GM13976 (cell line): ENCODE measurements at regions not wholly inside any gene's neighbourhood (a gene's known extent, or its start where the extent isn't known, plus 50 kb on each side); places are given as distances from the start of the nearest gene placed in this dataset.

Experiments used
- DNase-seq: peaks from one replicate; pipeline ENCODE4 v3.0.0; 2012; ENCODE audit warnings: low spot score
- CTCF ChIP-seq: IDR thresholded peaks from 2 replicates; pipeline ENCODE4 v1.5.1; 2012; ENCODE audit warnings: borderline replicate concordance, mild to moderate bottlenecking; ENCODE audit not compliant: insufficient read depth; ENCODE audit errors: extremely low read depth, missing control alignments, control extremely low read depth
- in situ Hi-C: fragments of 300-500 bp; cut with MboI; formaldehyde crosslinking; loops from one replicate; pipeline ENCODE4 v1.12.0; 2022; ENCODE audit warnings: low sequenced_read_pairs, mixed read lengths, inconsistent platforms; ENCODE audit not compliant: unreplicated experiment

- no peak for TF ChIP-seq CTCF
- no peak for DNase-seq
- in situ Hi-C loops: no loop called here
Measured at GRCh38 chr1:229888561-229889001, 178.5 kb upstream of the GALNT2 start.

- in situ Hi-C loops: no loop called here
- no peak for DNase-seq
- no peak for TF ChIP-seq CTCF
Measured at GRCh38 chr1:229889031-229889517, 178.0 kb upstream of the GALNT2 start.

GRCh38 chr1:229891227-229891626, 175.8 kb upstream of the GALNT2 start:
- in situ Hi-C loops: no loop called here
- TF ChIP-seq CTCF: no peak
- DNase-seq: no peak

- no peak for TF ChIP-seq CTCF
- in situ Hi-C loops: no loop called here
- no peak for DNase-seq
Measured at GRCh38 chr1:229892515-229893117, 174.4 kb upstream of the GALNT2 start.

GRCh38 chr1:229893762-229894444, 173.1 kb upstream of the GALNT2 start:
- TF ChIP-seq CTCF: no peak
- in situ Hi-C loops: no loop called here
- no peak for DNase-seq

- in situ Hi-C loops: no loop called here
- no peak for TF ChIP-seq CTCF
- no peak for DNase-seq
Measured at GRCh38 chr1:229894532-229894931, 172.5 kb upstream of the GALNT2 start.
